ENCODE measurements at regions not wholly inside any gene's neighbourhood (a gene's known extent, or its start where the extent isn't known, plus 50 kb on each side); places are given as distances from the start of the nearest gene placed in this dataset.

GRCh38 chr13:78028960-78029359, 110.3 kb upstream of the EDNRB start:
- DNase-seq (ENCODE audit: low read depth in 2 of 3, low spot score in 2 of 3), result no peak

- no peak for DNase-seq (ENCODE audit: low read depth in 2 of 3, low spot score in 2 of 3)
These were observed 106.4 kb upstream of the EDNRB start for GRCh38 chr13:78024996-78025395.

- DNase-seq (ENCODE audit: low read depth in 2 of 3, low spot score in 2 of 3), result no peak
These were observed 103.7 kb upstream of the EDNRB start for GRCh38 chr13:78022164-78022877.

GRCh38 chr13:78020861-78021260, 102.2 kb upstream of the EDNRB start:
- DNase-seq (ENCODE audit: low read depth in 2 of 3, low spot score in 2 of 3), result no peak

GRCh38 chr13:78015782-78016181, 97.2 kb upstream of the EDNRB start:
- no peak for DNase-seq (ENCODE audit: low read depth in 2 of 3, low spot score in 2 of 3)

GRCh38 chr13:78012046-78012445, 93.4 kb upstream of the EDNRB start:
- no peak for DNase-seq (ENCODE audit: low read depth in 2 of 3, low spot score in 2 of 3)

- no peak for DNase-seq (ENCODE audit: low read depth in 2 of 3, low spot score in 2 of 3)
These were observed 86.2 kb upstream of the EDNRB start for GRCh38 chr13:78004821-78005220.

GRCh38 chr13:77999746-78000145, 81.1 kb upstream of the EDNRB start:
- DNase-seq (ENCODE audit: low read depth in 2 of 3, low spot score in 2 of 3), result no peak

GRCh38 chr13:77994166-77994565, 75.5 kb upstream of the EDNRB start:
- no peak for DNase-seq (ENCODE audit: low read depth in 2 of 3, low spot score in 2 of 3)

- DNase-seq (ENCODE audit: low read depth in 2 of 3, low spot score in 2 of 3), result no peak
These were observed 72.4 kb upstream of the EDNRB start for GRCh38 chr13:77991003-77991402.

GRCh38 chr13:77989281-77989680, 70.7 kb upstream of the EDNRB start:
- DNase-seq (ENCODE audit: low read depth in 2 of 3, low spot score in 2 of 3), result no peak

- DNase-seq (ENCODE audit: low read depth in 2 of 3, low spot score in 2 of 3), result no peak
These were observed 69.7 kb upstream of the EDNRB start for GRCh38 chr13:77988355-77988754.

- no peak for DNase-seq (ENCODE audit: low read depth in 2 of 3, low spot score in 2 of 3)
These were observed 68.1 kb upstream of the EDNRB start for GRCh38 chr13:77986713-77987112.

- DNase-seq (ENCODE audit: low read depth in 2 of 3, low spot score in 2 of 3), result no peak
These were observed 67.4 kb upstream of the EDNRB start for GRCh38 chr13:77985866-77986636.

GRCh38 chr13:77981281-77981881, 62.8 kb upstream of the EDNRB start:
- no peak for DNase-seq (ENCODE audit: low read depth in 2 of 3, low spot score in 2 of 3)

- DNase-seq (ENCODE audit: low read depth in 2 of 3, low spot score in 2 of 3), result no peak
These were observed 62.0 kb upstream of the EDNRB start for GRCh38 chr13:77980592-77980991.

GRCh38 chr13:77979721-77980385, 61.2 kb upstream of the EDNRB start:
- no peak for DNase-seq (ENCODE audit: low read depth in 2 of 3, low spot score in 2 of 3)

- DNase-seq (ENCODE audit: low read depth in 2 of 3, low spot score in 2 of 3), result no peak
These were observed 56.9 kb upstream of the EDNRB start for GRCh38 chr13:77975358-77976042.

- no peak for DNase-seq (ENCODE audit: low read depth in 2 of 3, low spot score in 2 of 3)
These were observed 50.7 kb upstream of the EDNRB start for GRCh38 chr13:77969299-77969698.

All from activated CD8-positive, alpha-beta memory T cell treated with anti-CD3 and anti-CD28 coated beads for 48 hours (primary cell).